HFFc6 (cell line): ENCODE measurements at regions not wholly inside any gene's neighbourhood (a gene's known extent, or its start where the extent isn't known, plus 50 kb on each side); places are given as distances from the start of the nearest gene placed in this dataset.

ENCODE experiments used
- DNase-seq: peaks from one replicate; pipeline ENCODE4 v3.0.0-alpha.2; 2018
- H3K27ac Mint-ChIP-seq: 2 replicates; pipeline ENCODE4 v1.8.0; 2020; ENCODE audit warnings: mild to moderate bottlenecking, mixed read lengths
- H3K27me3 Mint-ChIP-seq: 2 replicates; pipeline ENCODE4 v1.8.0; 2021; ENCODE audit warnings: mild to moderate bottlenecking, moderate library complexity, mixed read lengths; ENCODE audit not compliant: insufficient read depth
- H3K36me3 Mint-ChIP-seq: 2 replicates; pipeline ENCODE4 v1.8.0; 2021; ENCODE audit warnings: low read depth, mixed read lengths
- H3K4me1 Mint-ChIP-seq: 2 replicates; pipeline ENCODE4 v1.8.0; 2020; ENCODE audit warnings: low read depth, mixed read lengths
- H3K4me3 Mint-ChIP-seq: 2 replicates; pipeline ENCODE4 v1.8.0; 2020; ENCODE audit warnings: mild to moderate bottlenecking, moderate library complexity, mixed read lengths
- H3K9me3 Mint-ChIP-seq: 2 replicates; pipeline ENCODE4 v1.8.0; 2020; ENCODE audit warnings: mild to moderate bottlenecking, mixed read lengths
- TF ChIP-seq, protein P1 (sequence below): fragments of 200-600 bp; sonication (generic); IDR thresholded peaks from 2 replicates; pipeline ENCODE4 v1.5.0; 2021; ENCODE audit warnings: antibody characterized with exemption, mild to moderate bottlenecking

- 0 out of 2 replicates have a peak, but pooled peaks cover 6% of the 10 kb centered on the region for H3K36me3 Mint-ChIP-seq
- TF ChIP-seq, protein P1, sequence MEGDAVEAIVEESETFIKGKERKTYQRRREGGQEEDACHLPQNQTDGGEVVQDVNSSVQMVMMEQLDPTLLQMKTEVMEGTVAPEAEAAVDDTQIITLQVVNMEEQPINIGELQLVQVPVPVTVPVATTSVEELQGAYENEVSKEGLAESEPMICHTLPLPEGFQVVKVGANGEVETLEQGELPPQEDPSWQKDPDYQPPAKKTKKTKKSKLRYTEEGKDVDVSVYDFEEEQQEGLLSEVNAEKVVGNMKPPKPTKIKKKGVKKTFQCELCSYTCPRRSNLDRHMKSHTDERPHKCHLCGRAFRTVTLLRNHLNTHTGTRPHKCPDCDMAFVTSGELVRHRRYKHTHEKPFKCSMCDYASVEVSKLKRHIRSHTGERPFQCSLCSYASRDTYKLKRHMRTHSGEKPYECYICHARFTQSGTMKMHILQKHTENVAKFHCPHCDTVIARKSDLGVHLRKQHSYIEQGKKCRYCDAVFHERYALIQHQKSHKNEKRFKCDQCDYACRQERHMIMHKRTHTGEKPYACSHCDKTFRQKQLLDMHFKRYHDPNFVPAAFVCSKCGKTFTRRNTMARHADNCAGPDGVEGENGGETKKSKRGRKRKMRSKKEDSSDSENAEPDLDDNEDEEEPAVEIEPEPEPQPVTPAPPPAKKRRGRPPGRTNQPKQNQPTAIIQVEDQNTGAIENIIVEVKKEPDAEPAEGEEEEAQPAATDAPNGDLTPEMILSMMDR: no peak
- no peak for DNase-seq
- peak overlapping the region; percentile 21; the same call in 1 of the 2 replicates for H3K4me3 Mint-ChIP-seq
- H3K9me3 Mint-ChIP-seq: no peaks in the 10 kb centered on the region; the same call in 1 of the 2 replicates
- peaks cover 56% of the 10 kb centered on the region for H3K4me1 Mint-ChIP-seq
- H3K27me3 Mint-ChIP-seq: no peaks in the 10 kb centered on the region; the same call in 1 of the 2 replicates
- peak overlapping the region; percentile 1; the same call in 1 of the 2 replicates for H3K27ac Mint-ChIP-seq
Measured at GRCh38 chr1:238964631-238965030, 421.7 kb upstream of the CHRM3 start.

DNA sequence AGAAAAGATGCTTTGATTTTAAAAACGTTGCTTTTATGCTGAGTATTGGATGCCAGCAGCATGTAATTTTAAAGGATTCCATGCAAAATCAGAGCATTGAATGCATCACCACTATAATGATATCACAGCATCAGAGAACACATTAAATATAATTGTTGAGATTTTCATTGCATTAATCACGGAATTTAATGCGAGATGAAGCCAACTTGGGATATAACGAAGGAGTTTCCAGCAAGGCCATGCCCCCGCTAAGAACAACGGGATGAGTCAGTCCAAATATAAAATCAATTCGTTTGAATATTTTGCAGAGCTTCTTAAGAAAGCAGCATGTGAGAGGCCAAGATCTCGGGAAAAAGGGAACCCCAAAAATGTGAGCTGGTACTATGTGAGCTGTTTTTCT, 423.4 kb upstream of the CHRM3 start:
- H3K36me3 Mint-ChIP-seq: 0 out of 2 replicates have a peak, but pooled peaks cover 6% of the 10 kb centered on the region

DNA sequence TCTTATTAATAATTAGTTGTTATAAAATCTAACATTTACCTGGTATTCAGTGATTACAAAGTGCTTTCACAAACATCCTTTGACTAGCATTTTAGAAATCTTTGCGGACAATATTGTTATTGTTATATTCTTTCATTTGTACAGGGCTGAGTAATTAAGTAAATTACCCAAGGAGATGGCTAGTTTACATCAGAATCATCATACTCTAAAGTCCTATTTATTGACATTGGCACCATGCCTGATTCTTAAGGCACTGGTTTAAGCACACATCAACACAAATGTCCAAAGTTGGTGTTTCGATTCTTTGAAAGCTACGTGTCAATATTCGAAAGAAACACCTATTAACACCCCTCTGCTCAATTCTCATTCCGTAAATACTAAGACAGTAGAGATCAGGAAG, 424.6 kb upstream of the CHRM3 start:
- Mint-ChIP-seq H3K9me3 (no peaks in the 10 kb centered on the region; the same call in 1 of the 2 replicates), H3K27ac (no peak overlapping the region), H3K4me3 (no peak overlapping the region), H3K27me3 (no peaks in the 10 kb centered on the region; the same call in 1 of the 2 replicates), H3K4me1 (peaks cover 57% of the 10 kb centered on the region), H3K36me3 (0 out of 2 replicates have a peak, but pooled peaks cover 6% of the 10 kb centered on the region)
- TF ChIP-seq, protein P1: no peak
- DNase-seq: no peak

More for the DNA sequence above, 423.4 kb upstream of the CHRM3 start:
- Mint-ChIP-seq H3K4me3 (no peak overlapping the region; the same call in 1 of the 2 replicates), H3K27ac (no peak overlapping the region), H3K27me3 (no peaks in the 10 kb centered on the region; the same call in 1 of the 2 replicates), H3K4me1 (peaks cover 57% of the 10 kb centered on the region), H3K9me3 (no peaks in the 10 kb centered on the region; the same call in 1 of the 2 replicates)
- DNase-seq: no peak
- TF ChIP-seq, protein P1: no peak

DNA sequence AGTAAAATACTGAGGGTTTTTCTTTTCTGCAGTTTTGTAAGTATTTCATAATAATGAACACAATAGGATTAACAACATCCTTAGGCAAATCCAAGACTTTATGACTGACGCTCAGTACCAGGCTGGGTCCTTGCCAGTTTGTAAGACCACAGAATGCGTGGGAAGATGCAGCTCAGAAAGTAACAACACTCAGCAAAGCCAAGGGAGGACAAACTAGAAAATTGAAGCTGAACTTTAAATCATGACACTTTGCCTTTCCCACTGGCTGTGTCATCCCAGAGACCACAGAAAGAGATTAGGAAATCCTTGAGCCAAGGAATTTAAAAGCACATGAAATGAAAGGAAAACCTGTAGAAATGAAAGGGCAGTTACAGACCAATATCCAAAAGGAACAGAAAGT, 426.3 kb upstream of the CHRM3 start:
- Mint-ChIP-seq H3K36me3 (0 out of 2 replicates have a peak, but pooled peaks cover 6% of the 10 kb centered on the region), H3K27me3 (no peaks in the 10 kb centered on the region; the same call in 1 of the 2 replicates), H3K4me3 (peak overlapping the region; percentile 70), H3K27ac (peak overlapping the region; percentile 13; the same call in 1 of the 2 replicates), H3K4me1 (peaks cover 63% of the 10 kb centered on the region), H3K9me3 (no peaks in the 10 kb centered on the region; the same call in 1 of the 2 replicates)
- peak; percentile 72 for DNase-seq
- TF ChIP-seq, protein P1: no peak

- Mint-ChIP-seq H3K27ac (no peak overlapping the region), H3K4me3 (no peak overlapping the region), H3K27me3 (no peaks in the 10 kb centered on the region), H3K9me3 (no peaks in the 10 kb centered on the region), H3K4me1 (peaks cover 57% of the 10 kb centered on the region), H3K36me3 (no peaks in the 10 kb centered on the region)
- TF ChIP-seq, protein P1: no peak
- no peak for DNase-seq
Measured at GRCh38 chr1:238955934-238956333, 430.4 kb upstream of the CHRM3 start.
